HEK293 (cell line): ENCODE measurements at regions not wholly inside any gene's neighbourhood (a gene's known extent, or its start where the extent isn't known, plus 50 kb on each side); places are given as distances from the start of the nearest gene placed in this dataset.
"Not testable (repeated sequence)": the region's sequence is repeated elsewhere in the genome, so short reads cannot be mapped to it uniquely, and the experiment has no call there.

Source experiments
- CTCF ChIA-PET: fragments of 350-600 bp; formaldehyde crosslinking; extraction: SDS; loops from one replicate; lab custom pipeline; 2021; ENCODE audit warnings: antibody characterized with exemption; lab: Yijun Ruan, JAX
- POLR2A ChIA-PET: fragments of 300-600 bp; formaldehyde crosslinking; extraction: SDS; loops from one replicate; lab custom pipeline; 2020; ENCODE audit warnings: antibody characterized with exemption, inconsistent platforms; lab: Yijun Ruan, JAX
- H3K27ac ChIP-seq: fragments of 200-500 bp; sonication (Bioruptor generic); 2 replicates; pipeline ENCODE4 v1.5.1; 2014; ENCODE audit warnings: low read depth, low read length, control low read depth, inconsistent platforms; ENCODE audit errors: extremely low read depth
- H3K36me3 ChIP-seq, 2 experiments: fragments of 200-500 bp in 1 of 2; sonication (Bioruptor generic) in 1 of 2; 1 replicate in 1 of 2; 2 replicates in 1 of 2; pipeline ENCODE4 v1.5.1; 2014 to 2017; ENCODE audit warnings: inconsistent platforms in 2 of 2, low read length in 2 of 2; ENCODE audit not compliant: control insufficient read depth in 2 of 2, insufficient read depth in 1 of 2
- H3K4me1 ChIP-seq: fragments of 200-500 bp; sonication (Bioruptor generic); 2 replicates; pipeline ENCODE4 v1.5.1; 2014; ENCODE audit warnings: mild to moderate bottlenecking, low read length, inconsistent platforms; ENCODE audit not compliant: control insufficient read depth, insufficient read depth
- H3K4me3 ChIP-seq: 2 replicates; pipeline ENCODE4 v1.5.1; 2011; ENCODE audit warnings: low read depth, mild to moderate bottlenecking, control low read depth, low read length, moderate library complexity
- H3K9me3 ChIP-seq: fragments of 200-500 bp; sonication (Bioruptor generic); 2 replicates; pipeline ENCODE4 v1.5.1; 2014; ENCODE audit warnings: low read depth, low read length, inconsistent platforms; ENCODE audit not compliant: control insufficient read depth, insufficient read depth
- KLF1 ChIP-seq: fragments of 450-650 bp; formaldehyde crosslinking; IDR thresholded peaks from 2 replicates; pipeline ENCODE4 v1.5.1; 2016; ENCODE audit warnings: missing biosample characterization, missing genetic modification characterization
- SP3 ChIP-seq: fragments of 450-650 bp; formaldehyde crosslinking; IDR thresholded peaks from 2 replicates; pipeline ENCODE4 v1.5.1; 2016; ENCODE audit warnings: missing biosample characterization, missing genetic modification characterization
- ZIC2 ChIP-seq: fragments of 450-650 bp; formaldehyde crosslinking; IDR thresholded peaks from 2 replicates; pipeline ENCODE4 v1.5.1; 2016; ENCODE audit warnings: missing biosample characterization, missing genetic modification characterization
- ZNF239 ChIP-seq: fragments of 450-650 bp; formaldehyde crosslinking; IDR thresholded peaks from 2 replicates; pipeline ENCODE4 v1.5.1; 2016; ENCODE audit warnings: missing biosample characterization, missing genetic modification characterization
- ZNF335 ChIP-seq: fragments of 450-650 bp; formaldehyde crosslinking; conservative IDR thresholded peaks from 2 replicates; pipeline ENCODE4 v1.5.1; 2016; ENCODE audit warnings: missing biosample characterization, missing genetic modification characterization

DNA sequence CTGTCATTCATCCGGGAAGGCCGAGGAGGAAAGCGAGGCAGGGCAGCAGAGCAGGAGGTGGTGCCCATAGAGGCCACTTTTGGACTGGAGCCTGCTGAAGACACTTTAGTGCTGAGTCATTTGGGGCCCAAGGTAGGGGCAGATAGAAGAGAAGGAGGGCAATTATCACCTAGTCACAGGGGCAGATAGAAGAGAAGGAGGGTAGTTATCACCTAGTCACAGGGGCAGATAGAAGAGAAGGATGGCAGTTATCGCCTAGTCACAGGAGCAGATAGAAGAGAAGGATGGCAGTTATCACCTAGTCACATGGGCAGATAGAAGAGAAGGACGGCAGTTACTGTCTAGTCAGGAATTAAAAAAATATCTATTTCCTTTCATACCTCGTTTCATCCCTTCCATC is 1372.6 kb downstream of the FOXD4L5 start:
- CTCF ChIA-PET, H3K4me3 ChIP-seq, H3K4me1 ChIP-seq, H3K27ac ChIP-seq, POLR2A ChIA-PET, H3K36me3 ChIP-seq, H3K9me3 ChIP-seq: not testable (repeated sequence)

DNA sequence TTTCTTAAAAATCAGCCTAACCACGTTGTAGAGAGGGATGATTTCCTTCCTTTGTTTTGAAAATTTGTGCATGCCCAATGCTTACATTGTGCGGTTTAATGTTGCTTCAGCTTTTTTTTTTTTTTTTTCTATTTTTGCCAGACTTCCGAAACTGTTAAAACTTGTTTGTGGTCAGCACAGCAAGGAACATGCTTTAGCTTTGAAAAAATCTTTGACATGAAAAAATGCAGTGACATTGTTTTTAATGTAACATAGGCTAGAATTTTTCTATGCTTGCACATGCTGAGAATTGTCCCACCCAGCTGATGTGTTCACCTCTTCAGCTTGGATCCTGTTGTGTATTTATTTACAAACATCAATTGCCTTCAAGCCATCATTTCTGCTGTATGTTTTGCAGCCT is 1375.9 kb downstream of the FOXD4L5 start:
- H3K27ac ChIP-seq, H3K4me3 ChIP-seq, CTCF ChIA-PET, H3K36me3 ChIP-seq, H3K9me3 ChIP-seq, H3K4me1 ChIP-seq, POLR2A ChIA-PET: not testable (repeated sequence)

DNA sequence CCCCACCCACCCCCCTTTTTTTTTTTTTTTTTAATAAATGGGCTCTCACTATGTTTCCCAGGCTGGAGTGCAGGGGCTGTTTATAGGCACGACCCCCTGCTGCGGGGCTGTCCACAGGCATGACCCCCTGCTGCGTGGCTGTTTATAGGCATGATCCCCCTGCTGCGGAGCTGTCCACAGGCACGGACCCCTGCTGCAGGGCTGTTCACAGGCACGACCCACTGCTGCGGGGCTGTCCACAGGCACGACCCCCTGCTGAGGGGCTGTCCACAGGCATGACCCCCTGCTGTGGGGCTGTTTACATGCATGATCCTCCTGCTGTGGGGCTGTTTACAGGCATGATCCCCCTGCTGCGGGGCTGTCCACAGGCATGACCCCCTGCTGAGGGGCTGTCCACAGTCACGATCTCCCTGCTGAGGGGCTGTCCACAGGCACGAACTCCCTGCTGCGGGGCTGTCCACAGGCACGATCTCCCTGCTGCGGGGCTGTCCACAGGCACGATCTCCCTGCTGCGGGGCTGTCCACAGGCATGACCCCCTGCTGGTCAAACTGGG is 1385.3 kb downstream of the FOXD4L5 start:
- CTCF ChIA-PET, H3K4me1 ChIP-seq, H3K9me3 ChIP-seq, H3K27ac ChIP-seq, POLR2A ChIA-PET, H3K4me3 ChIP-seq, H3K36me3 ChIP-seq: not testable (repeated sequence)
- peak; percentile 40 for TF ChIP-seq ZIC2 (tag by site-specific recombination)

DNA sequence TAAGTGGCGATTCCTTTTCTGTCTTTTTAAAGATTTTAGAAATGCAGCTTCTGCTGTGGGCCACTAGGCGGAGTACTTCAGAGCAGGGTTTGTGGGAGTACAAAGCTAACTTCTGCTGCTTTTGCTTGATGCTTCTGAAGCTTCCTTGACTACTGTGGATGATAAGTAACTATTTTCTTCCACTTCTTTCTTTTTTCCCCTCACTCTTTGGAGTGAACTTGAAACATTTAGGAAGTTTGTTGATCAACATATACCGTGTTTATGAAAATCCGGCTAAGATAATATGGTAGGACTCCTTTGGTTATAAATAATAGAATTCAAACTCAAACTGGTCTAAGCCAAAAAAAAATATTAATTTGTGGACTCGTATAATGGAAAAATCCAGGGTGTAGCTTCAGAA is 1403.6 kb downstream of the FOXD4L5 start:
- H3K9me3 ChIP-seq, H3K27ac ChIP-seq, CTCF ChIA-PET, H3K36me3 ChIP-seq, H3K4me1 ChIP-seq, POLR2A ChIA-PET, H3K4me3 ChIP-seq: not testable (repeated sequence)

DNA sequence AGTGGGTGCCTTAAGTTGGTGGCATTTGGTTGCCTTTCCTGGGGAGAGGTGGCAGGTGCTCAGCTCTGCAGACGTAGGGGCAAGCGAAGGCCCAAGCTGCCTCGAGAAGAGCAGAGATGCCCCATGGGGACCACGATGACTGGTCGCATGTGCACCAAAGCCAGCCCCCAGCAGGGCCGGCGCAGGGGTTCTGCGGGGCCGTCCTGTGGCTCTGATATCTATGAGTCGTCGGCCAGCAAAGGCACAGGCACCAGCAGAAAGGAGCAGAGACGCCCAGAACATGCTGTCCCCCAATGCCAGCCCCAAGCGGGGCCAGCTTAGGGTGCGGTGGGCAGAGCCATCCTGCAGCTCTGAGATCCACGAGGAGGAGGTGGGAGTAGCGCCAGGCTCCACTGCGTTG is 1408.6 kb downstream of the FOXD4L5 start:
- H3K4me1 ChIP-seq, H3K4me3 ChIP-seq, CTCF ChIA-PET, H3K36me3 ChIP-seq, H3K9me3 ChIP-seq, H3K27ac ChIP-seq, POLR2A ChIA-PET: not testable (repeated sequence)

DNA sequence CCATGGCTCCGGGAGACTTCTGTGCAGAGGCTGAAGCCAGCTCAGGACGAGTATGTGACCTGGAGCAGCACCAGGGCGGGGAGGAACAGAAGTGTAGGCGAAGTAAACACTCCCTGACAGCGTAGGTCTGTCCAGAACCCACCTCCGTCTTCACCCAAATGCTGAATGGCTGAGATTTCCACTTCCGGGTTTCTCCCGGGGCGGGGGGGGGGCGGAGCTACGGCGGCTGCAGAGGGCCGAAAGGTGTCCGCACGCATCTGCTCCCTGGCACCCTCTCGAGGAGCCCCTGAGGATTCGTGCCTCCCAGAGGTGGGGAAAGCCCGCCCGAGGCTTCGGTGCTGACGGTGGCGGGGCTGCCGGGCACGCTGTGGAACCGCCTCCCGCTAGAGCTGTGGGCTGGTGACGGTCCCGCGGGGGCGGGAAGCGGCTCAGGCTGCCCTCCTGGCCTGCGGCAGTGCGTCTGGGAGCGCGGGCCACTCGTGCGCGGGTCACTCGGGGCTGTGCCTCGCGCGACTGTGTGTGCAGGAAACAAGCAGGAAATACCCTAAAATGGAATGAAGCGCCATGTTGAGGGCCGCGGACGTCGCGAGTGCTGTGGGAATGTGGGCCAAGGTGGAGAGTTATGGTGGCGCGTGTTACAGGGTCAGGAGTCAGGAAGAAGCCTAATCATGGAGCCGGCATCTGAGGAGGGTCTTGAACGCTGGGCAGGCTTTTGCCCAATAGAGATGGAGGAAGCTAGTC is 1425.4 kb downstream of the FOXD4L5 start:
- no peak overlapping the region for H3K27ac ChIP-seq

DNA sequence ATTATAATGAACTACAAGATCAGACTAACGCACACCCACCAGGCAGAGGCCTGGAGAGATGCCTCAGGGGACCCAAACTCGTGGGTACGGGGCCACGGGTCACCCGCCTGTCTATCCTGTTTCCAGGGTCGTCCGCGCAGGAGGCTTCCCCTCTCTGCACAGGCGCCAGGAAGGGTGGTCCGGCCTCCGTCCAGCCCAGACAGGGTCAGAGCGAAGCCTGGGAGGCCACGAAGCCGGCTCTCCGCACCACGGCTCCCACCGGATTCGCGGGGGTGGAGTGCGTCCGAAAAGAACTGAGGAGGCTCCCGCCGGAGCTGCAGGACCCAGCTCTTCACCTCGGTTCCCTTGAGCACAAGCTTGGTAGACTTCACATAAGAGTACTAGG is 1425.9 kb downstream of the FOXD4L5 start:
- H3K9me3 ChIP-seq, POLR2A ChIA-PET, H3K4me1 ChIP-seq, H3K36me3 ChIP-seq, H3K27ac ChIP-seq, CTCF ChIA-PET, H3K4me3 ChIP-seq: not testable (repeated sequence)

More for the DNA sequence above, 1425.4 kb downstream of the FOXD4L5 start:
- ChIA-PET POLR2A (no interaction called here), CTCF (no interaction called here)
- Histone ChIP-seq H3K9me3 (no peaks in the 10 kb centered on the region), H3K4me3 (no peak overlapping the region), H3K4me1 (no peaks in the 10 kb centered on the region), H3K36me3 (no peaks in the 10 kb centered on the region)
- TF ChIP-seq SP3 (tag by site-specific recombination) (no peak), KLF1 (tag by site-specific recombination) (no peak), ZNF335 (tag by site-specific recombination) (no peak), ZNF239 (tag by site-specific recombination) (no peak)

DNA sequence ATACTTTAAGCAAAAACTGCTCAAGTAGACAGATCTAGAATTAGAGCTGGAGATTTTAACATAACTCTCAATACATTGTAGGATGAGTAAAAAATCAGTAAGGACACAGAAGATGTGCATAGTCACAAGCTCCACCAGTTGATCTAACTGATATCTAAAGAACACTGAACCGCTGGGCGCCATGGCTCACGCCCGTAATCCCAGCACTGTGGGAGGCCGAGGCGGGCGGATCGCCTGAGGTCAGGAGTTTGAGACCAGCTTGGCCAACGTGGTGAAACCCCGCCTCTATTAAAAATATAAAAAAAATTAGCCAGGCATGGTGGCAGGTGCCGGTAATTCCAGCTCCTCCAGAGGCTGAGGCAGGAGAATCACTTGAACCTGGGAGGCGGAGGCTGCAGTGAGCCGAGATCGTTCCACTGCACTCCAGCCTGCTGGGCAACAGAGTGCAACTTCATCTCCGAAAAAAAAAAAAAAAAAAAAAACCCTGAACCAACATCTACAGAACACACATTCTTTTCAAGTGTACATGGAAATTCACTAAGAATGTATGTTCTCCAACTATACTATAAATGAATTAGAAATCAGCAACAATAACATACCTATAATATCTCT is 1431.8 kb downstream of the FOXD4L5 start:
- H3K9me3 ChIP-seq, CTCF ChIA-PET, POLR2A ChIA-PET, H3K36me3 ChIP-seq, H3K27ac ChIP-seq, H3K4me1 ChIP-seq, H3K4me3 ChIP-seq: not testable (repeated sequence)

DNA sequence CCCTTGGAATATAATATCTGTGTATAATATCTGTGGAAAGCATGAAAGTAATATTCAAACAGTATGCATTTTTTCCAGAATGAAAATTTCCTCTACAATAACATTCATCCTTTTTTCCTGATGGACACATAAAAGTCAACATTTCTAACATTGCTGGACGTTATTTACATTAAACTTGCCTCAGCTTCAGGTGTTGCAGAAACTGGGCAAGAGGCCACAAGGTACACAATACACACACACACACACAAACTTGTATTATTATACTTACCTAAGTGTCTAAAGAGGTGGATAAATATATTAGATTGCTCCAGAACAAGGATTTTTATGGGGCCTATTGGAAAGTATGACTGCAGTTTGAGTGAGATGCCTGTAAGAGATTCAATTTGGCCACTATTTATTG is 1460.2 kb downstream of the FOXD4L5 start:
- H3K36me3 ChIP-seq, H3K27ac ChIP-seq, CTCF ChIA-PET, H3K4me3 ChIP-seq, H3K9me3 ChIP-seq, POLR2A ChIA-PET, H3K4me1 ChIP-seq: not testable (repeated sequence)
